NCI-H1694 (cell line): ENCODE measurements at regions not wholly inside any gene's neighbourhood (a gene's known extent, or its start where the extent isn't known, plus 50 kb on each side); places are given as distances from the start of the nearest gene placed in this dataset.

Source experiments
- DNase-seq: peaks from one replicate; lab custom pipeline; 2025; lab: John Stamatoyannopoulos, UW

- DNase-seq = no peak
Measured at GRCh38 chr5:74152625-74153254, 487.8 kb downstream of the ENC1 start.

GRCh38 chr5:74152136-74152535, 488.4 kb downstream of the ENC1 start:
- no peak for DNase-seq

- no peak for DNase-seq
Measured at GRCh38 chr5:74149395-74149794, 491.1 kb downstream of the ENC1 start.

GRCh38 chr5:74148321-74148720, 492.2 kb downstream of the ENC1 start:
- DNase-seq = peak; percentile 24

- no peak for DNase-seq
Measured at GRCh38 chr5:74146796-74147195, 493.7 kb downstream of the ENC1 start.

GRCh38 chr5:74145951-74146350, 494.6 kb downstream of the ENC1 start:
- no peak for DNase-seq

- no peak for DNase-seq
Measured at GRCh38 chr5:74143721-74144330, 496.7 kb downstream of the ENC1 start.

- DNase-seq = no peak
Measured at GRCh38 chr5:74143151-74143550, 497.4 kb downstream of the ENC1 start.

GRCh38 chr5:74141053-74141452, 499.5 kb downstream of the ENC1 start:
- DNase-seq = no peak

- DNase-seq = no peak
Measured at GRCh38 chr5:74140409-74140808, 500.1 kb downstream of the ENC1 start.

GRCh38 chr5:74139589-74139988, 500.9 kb downstream of the ENC1 start:
- DNase-seq = no peak

GRCh38 chr5:74138721-74139120, 501.8 kb downstream of the ENC1 start:
- no peak for DNase-seq

GRCh38 chr5:74136276-74136825, 504.2 kb downstream of the ENC1 start:
- no peak for DNase-seq

- no peak for DNase-seq
Measured at GRCh38 chr5:74135033-74135432, 505.5 kb downstream of the ENC1 start.

GRCh38 chr5:74132485-74132884, 506.5 kb downstream of the ARHGEF28 start:
- no peak for DNase-seq

GRCh38 chr5:74131250-74131649, 505.3 kb downstream of the ARHGEF28 start:
- DNase-seq = no peak

- peak; percentile 53 for DNase-seq
Measured at GRCh38 chr5:74130155-74130897, 504.3 kb downstream of the ARHGEF28 start.

- DNase-seq = peak; percentile 90
Measured at GRCh38 chr5:74127381-74128320, 501.7 kb downstream of the ARHGEF28 start.

- no peak for DNase-seq
Measured at GRCh38 chr5:74126294-74126693, 500.3 kb downstream of the ARHGEF28 start.

GRCh38 chr5:74124826-74125225, 498.8 kb downstream of the ARHGEF28 start:
- no peak for DNase-seq

- peak; percentile 32 for DNase-seq
Measured at GRCh38 chr5:74123929-74124328, 497.9 kb downstream of the ARHGEF28 start.
